ENCODE measurements at regions not wholly inside any gene's neighbourhood (a gene's known extent, or its start where the extent isn't known, plus 50 kb on each side); places are given as distances from the start of the nearest gene placed in this dataset.

- no peak for TF ChIP-seq NFRKB (IDR thresholded peaks at IDR 0.05)
- TF ChIP-seq FOXK2 (IDR thresholded peaks at IDR 0.05): no peak
- TF ChIP-seq CTBP1 (IDR thresholded peaks at IDR 0.05; ENCODE audit: borderline replicate concordance): no peak
- TF ChIP-seq BHLHE40 (IDR thresholded peaks at IDR 0.05; ENCODE audit: borderline replicate concordance): no peak
- TF ChIP-seq FOXA1 (IDR thresholded peaks at IDR 0.05): no peak
- no peak for TF ChIP-seq PKNOX1 (IDR thresholded peaks at IDR 0.05)
- TF ChIP-seq L3MBTL2 (conservative IDR thresholded peaks at IDR 0.05): no peak
Measured at GRCh38 chr4:121233982-121234381, 69.9 kb upstream of the TNIP3 start.

Measured in HEK293T (cell line).